HEK293 (cell line): ENCODE measurements at regions not wholly inside any gene's neighbourhood (a gene's known extent, or its start where the extent isn't known, plus 50 kb on each side); places are given as distances from the start of the nearest gene placed in this dataset.

Experiments
- CTCF ChIA-PET: fragments of 350-600 bp; formaldehyde crosslinking; extraction: SDS; loops from one replicate; lab custom pipeline; 2021; ENCODE audit warnings: antibody characterized with exemption; lab: Yijun Ruan, JAX
- POLR2A ChIA-PET: fragments of 300-600 bp; formaldehyde crosslinking; extraction: SDS; loops from one replicate; lab custom pipeline; 2020; ENCODE audit warnings: antibody characterized with exemption, inconsistent platforms; lab: Yijun Ruan, JAX
- H3K27ac ChIP-seq: fragments of 200-500 bp; sonication (Bioruptor generic); 2 replicates; pipeline ENCODE4 v1.5.1; 2014; ENCODE audit warnings: low read depth, low read length, control low read depth, inconsistent platforms; ENCODE audit errors: extremely low read depth
- H3K36me3 ChIP-seq, 2 experiments: fragments of 200-500 bp in 1 of 2; sonication (Bioruptor generic) in 1 of 2; 1 replicate in 1 of 2; 2 replicates in 1 of 2; pipeline ENCODE4 v1.5.1; 2014 to 2017; ENCODE audit warnings: inconsistent platforms in 2 of 2, low read length in 2 of 2; ENCODE audit not compliant: control insufficient read depth in 2 of 2, insufficient read depth in 1 of 2
- H3K4me1 ChIP-seq: fragments of 200-500 bp; sonication (Bioruptor generic); 2 replicates; pipeline ENCODE4 v1.5.1; 2014; ENCODE audit warnings: mild to moderate bottlenecking, low read length, inconsistent platforms; ENCODE audit not compliant: control insufficient read depth, insufficient read depth
- H3K4me3 ChIP-seq: 2 replicates; pipeline ENCODE4 v1.5.1; 2011; ENCODE audit warnings: low read depth, mild to moderate bottlenecking, control low read depth, low read length, moderate library complexity
- H3K9me3 ChIP-seq: fragments of 200-500 bp; sonication (Bioruptor generic); 2 replicates; pipeline ENCODE4 v1.5.1; 2014; ENCODE audit warnings: low read depth, low read length, inconsistent platforms; ENCODE audit not compliant: control insufficient read depth, insufficient read depth
- GLI2 ChIP-seq: fragments of 450-650 bp; formaldehyde crosslinking; IDR thresholded peaks from 2 replicates; pipeline ENCODE4; 2017; ENCODE audit warnings: missing biosample characterization, missing genetic modification characterization, low read depth, borderline replicate concordance
- HOXA7 ChIP-seq: sonication (generic); formaldehyde crosslinking; IDR thresholded peaks from 2 replicates; pipeline ENCODE4 v1.8.1; 2022; ENCODE audit warnings: missing genetic modification reagents, borderline replicate concordance
- ZNF132 ChIP-seq: fragments of 450-650 bp; formaldehyde crosslinking; IDR thresholded peaks from 2 replicates; pipeline ENCODE4 v1.5.1; 2017; ENCODE audit warnings: missing biosample characterization, missing genetic modification characterization, borderline replicate concordance
- ZNF138 ChIP-seq: fragments of 450-650 bp; formaldehyde crosslinking; IDR thresholded peaks from 2 replicates; pipeline ENCODE4 v1.5.1; 2016; ENCODE audit warnings: missing biosample characterization, missing genetic modification characterization, borderline replicate concordance
- ZNF175 ChIP-seq: fragments of 450-650 bp; formaldehyde crosslinking; IDR thresholded peaks from 2 replicates; pipeline ENCODE4 v1.5.1; 2016; ENCODE audit warnings: missing biosample characterization, missing genetic modification characterization
- ZNF24 ChIP-seq: fragments of 450-650 bp; formaldehyde crosslinking; IDR thresholded peaks from 2 replicates; pipeline ENCODE4 v1.5.1; 2016; ENCODE audit warnings: missing biosample characterization, missing genetic modification characterization
- ZNF248 ChIP-seq: fragments of 450-650 bp; formaldehyde crosslinking; IDR thresholded peaks from 2 replicates; pipeline ENCODE4 v1.5.1; 2017; ENCODE audit warnings: missing biosample characterization, missing genetic modification characterization
- ZNF26 ChIP-seq: fragments of 450-650 bp; formaldehyde crosslinking; IDR thresholded peaks from 2 replicates; pipeline ENCODE4 v1.5.1; 2016; ENCODE audit warnings: missing biosample characterization, missing genetic modification characterization
- ZNF335 ChIP-seq: fragments of 450-650 bp; formaldehyde crosslinking; conservative IDR thresholded peaks from 2 replicates; pipeline ENCODE4 v1.5.1; 2016; ENCODE audit warnings: missing biosample characterization, missing genetic modification characterization
- ZNF521 ChIP-seq: fragments of 450-650 bp; formaldehyde crosslinking; IDR thresholded peaks from 2 replicates; pipeline ENCODE4 v1.5.1; 2017; ENCODE audit warnings: missing biosample characterization, mild to moderate bottlenecking, missing genetic modification characterization
- ZNF529 ChIP-seq: fragments of 450-650 bp; formaldehyde crosslinking; IDR thresholded peaks from 2 replicates; pipeline ENCODE4 v1.5.1; 2017; ENCODE audit warnings: missing genetic modification characterization, missing biosample characterization; ENCODE audit not compliant: insufficient replicate concordance
- ZNF558 ChIP-seq: fragments of 450-650 bp; formaldehyde crosslinking; IDR thresholded peaks from 2 replicates; pipeline ENCODE4 v1.5.1; 2016; ENCODE audit warnings: missing biosample characterization, missing genetic modification characterization
- ZNF561 ChIP-seq: fragments of 450-650 bp; IDR thresholded peaks from 2 replicates; pipeline ENCODE4 v1.5.1; 2018; ENCODE audit warnings: missing biosample characterization, missing genetic modification characterization, borderline replicate concordance
- ZNF585B ChIP-seq: fragments of 450-650 bp; formaldehyde crosslinking; IDR thresholded peaks from 2 replicates; pipeline ENCODE4 v1.5.1; 2016; ENCODE audit warnings: missing biosample characterization, missing genetic modification characterization
- ZNF626 ChIP-seq: fragments of 450-650 bp; sonication (Bioruptor Pico); formaldehyde crosslinking; IDR thresholded peaks from 2 replicates; pipeline ENCODE4 v1.5.1; 2018; ENCODE audit warnings: missing biosample characterization, missing genetic modification characterization, inconsistent platforms
- ZNF660 ChIP-seq: fragments of 450-650 bp; IDR thresholded peaks from 2 replicates; pipeline ENCODE4 v1.5.1; 2018; ENCODE audit warnings: missing biosample characterization, mild to moderate bottlenecking, missing genetic modification characterization
- ZNF670 ChIP-seq: fragments of 450-650 bp; formaldehyde crosslinking; IDR thresholded peaks from 2 replicates; pipeline ENCODE4 v1.5.1; 2016; ENCODE audit warnings: missing biosample characterization, missing genetic modification characterization, low read depth
- ZSCAN23 ChIP-seq: fragments of 450-650 bp; formaldehyde crosslinking; IDR thresholded peaks from 2 replicates; pipeline ENCODE4 v1.5.1; 2016; ENCODE audit warnings: missing biosample characterization, missing genetic modification characterization
- TF ChIP-seq, protein P1 (sequence below): fragments of 450-650 bp; formaldehyde crosslinking; IDR thresholded peaks from 2 replicates; pipeline ENCODE4 v1.5.1; 2017; ENCODE audit warnings: missing biosample characterization, missing genetic modification characterization
- TF ChIP-seq, protein P2 (sequence below): fragments of 450-650 bp; formaldehyde crosslinking; IDR thresholded peaks from 2 replicates; pipeline ENCODE4 v1.5.1; 2016; ENCODE audit warnings: missing biosample characterization, missing genetic modification characterization
- TF ChIP-seq, protein P3 (sequence below): fragments of 450-650 bp; formaldehyde crosslinking; IDR thresholded peaks from 2 replicates; pipeline ENCODE4; 2016; ENCODE audit warnings: missing biosample characterization, missing genetic modification characterization

- no peak for TF ChIP-seq ZNF138
- no peak for TF ChIP-seq ZNF561 (tag by site-specific recombination)
- TF ChIP-seq, protein P1, sequence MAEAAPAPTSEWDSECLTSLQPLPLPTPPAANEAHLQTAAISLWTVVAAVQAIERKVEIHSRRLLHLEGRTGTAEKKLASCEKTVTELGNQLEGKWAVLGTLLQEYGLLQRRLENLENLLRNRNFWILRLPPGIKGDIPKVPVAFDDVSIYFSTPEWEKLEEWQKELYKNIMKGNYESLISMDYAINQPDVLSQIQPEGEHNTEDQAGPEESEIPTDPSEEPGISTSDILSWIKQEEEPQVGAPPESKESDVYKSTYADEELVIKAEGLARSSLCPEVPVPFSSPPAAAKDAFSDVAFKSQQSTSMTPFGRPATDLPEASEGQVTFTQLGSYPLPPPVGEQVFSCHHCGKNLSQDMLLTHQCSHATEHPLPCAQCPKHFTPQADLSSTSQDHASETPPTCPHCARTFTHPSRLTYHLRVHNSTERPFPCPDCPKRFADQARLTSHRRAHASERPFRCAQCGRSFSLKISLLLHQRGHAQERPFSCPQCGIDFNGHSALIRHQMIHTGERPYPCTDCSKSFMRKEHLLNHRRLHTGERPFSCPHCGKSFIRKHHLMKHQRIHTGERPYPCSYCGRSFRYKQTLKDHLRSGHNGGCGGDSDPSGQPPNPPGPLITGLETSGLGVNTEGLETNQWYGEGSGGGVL = no peak
- no peak for TF ChIP-seq ZNF558
- TF ChIP-seq ZNF26 (tag by site-specific recombination) = no peak
- no peak for TF ChIP-seq ZNF529 (tag by site-specific recombination)
- TF ChIP-seq, all 188 proteins: peak for 0
Observed at GRCh38 chr9:84424931-84425330, 84.4 kb upstream of the SLC28A3 start (continued).

DNA sequence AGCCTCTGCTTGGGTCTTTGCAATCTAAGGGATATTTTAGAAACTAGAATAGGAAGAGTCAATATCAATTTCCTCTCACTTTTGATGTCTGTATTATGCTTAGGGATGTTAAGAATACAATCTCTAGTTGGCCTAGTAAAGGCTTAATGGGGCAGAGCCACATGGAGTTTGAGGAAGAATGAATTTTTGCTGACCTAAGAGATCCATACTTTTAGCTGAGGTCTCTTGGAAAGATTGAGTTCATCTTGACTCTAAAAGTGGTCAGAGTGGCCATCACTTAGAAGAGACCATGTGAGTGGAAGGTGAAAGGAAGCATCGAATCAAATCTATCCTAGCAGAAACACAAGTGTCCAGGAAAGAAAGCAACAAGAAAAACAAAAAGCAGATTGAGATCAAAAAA is 92.2 kb upstream of the SLC28A3 start:
- CTCF ChIA-PET = interaction anchor here (0.6 kb wide), 1 partner anchor 29 kb away, joined by 3 read pairs; no protein-coding TSS in a partner anchor

GRCh38 chr9:84435902-84436301 is 95.3 kb upstream of the SLC28A3 start:
- Histone ChIP-seq H3K4me1 (no peaks in the 10 kb centered on the region), H3K36me3 (no peaks in the 10 kb centered on the region), H3K4me3 (no peak overlapping the region), H3K9me3 (no peaks in the 10 kb centered on the region), H3K27ac (no peak overlapping the region)
- ChIA-PET CTCF (no interaction called here), POLR2A (no interaction called here)
- TF ChIP-seq ZNF521 (tag by site-specific recombination) (no peak), ZNF248 (tag by site-specific recombination) (no peak), ZNF335 (no peak), ZNF660 (tag by site-specific recombination) (no peak), ZNF132 (no peak)

More for the DNA sequence above, 92.2 kb upstream of the SLC28A3 start:
- Histone ChIP-seq H3K36me3 (no peaks in the 10 kb centered on the region), H3K4me1 (no peaks in the 10 kb centered on the region), H3K27ac (no peak overlapping the region), H3K4me3 (no peak overlapping the region), H3K9me3 (no peaks in the 10 kb centered on the region)
- POLR2A ChIA-PET = no interaction called here
- TF ChIP-seq GLI2 (tag by site-specific recombination) = no peak
- no peak for TF ChIP-seq ZSCAN23
- TF ChIP-seq ZNF175 (tag by site-specific recombination) = no peak
- no peak for TF ChIP-seq ZNF24 (tag by site-specific recombination)
- TF ChIP-seq ZNF670 (tag by site-specific recombination) = no peak
- no peak for TF ChIP-seq HOXA7 (CRISPR knock-in tag)
- TF ChIP-seq, protein P2, sequence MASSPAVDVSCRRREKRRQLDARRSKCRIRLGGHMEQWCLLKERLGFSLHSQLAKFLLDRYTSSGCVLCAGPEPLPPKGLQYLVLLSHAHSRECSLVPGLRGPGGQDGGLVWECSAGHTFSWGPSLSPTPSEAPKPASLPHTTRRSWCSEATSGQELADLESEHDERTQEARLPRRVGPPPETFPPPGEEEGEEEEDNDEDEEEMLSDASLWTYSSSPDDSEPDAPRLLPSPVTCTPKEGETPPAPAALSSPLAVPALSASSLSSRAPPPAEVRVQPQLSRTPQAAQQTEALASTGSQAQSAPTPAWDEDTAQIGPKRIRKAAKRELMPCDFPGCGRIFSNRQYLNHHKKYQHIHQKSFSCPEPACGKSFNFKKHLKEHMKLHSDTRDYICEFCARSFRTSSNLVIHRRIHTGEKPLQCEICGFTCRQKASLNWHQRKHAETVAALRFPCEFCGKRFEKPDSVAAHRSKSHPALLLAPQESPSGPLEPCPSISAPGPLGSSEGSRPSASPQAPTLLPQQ (tag by site-specific recombination) = no peak
- TF ChIP-seq ZNF626 (tag by site-specific recombination) = no peak
- TF ChIP-seq, protein P3, sequence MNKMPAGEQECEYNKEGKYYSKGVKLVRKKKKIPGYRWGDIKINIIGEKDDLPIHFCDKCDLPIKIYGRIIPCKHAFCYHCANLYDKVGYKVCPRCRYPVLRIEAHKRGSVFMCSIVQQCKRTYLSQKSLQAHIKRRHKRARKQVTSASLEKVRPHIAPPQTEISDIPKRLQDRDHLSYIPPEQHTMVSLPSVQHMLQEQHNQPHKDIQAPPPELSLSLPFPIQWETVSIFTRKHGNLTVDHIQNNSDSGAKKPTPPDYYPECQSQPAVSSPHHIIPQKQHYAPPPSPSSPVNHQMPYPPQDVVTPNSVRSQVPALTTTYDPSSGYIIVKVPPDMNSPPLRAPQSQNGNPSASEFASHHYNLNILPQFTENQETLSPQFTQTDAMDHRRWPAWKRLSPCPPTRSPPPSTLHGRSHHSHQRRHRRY (tag by site-specific recombination) = no peak
- TF ChIP-seq ZNF585B (tag by site-specific recombination) = no peak
